HG03469 (cell line): ENCODE measurements at regions not wholly inside any gene's neighbourhood (a gene's known extent, or its start where the extent isn't known, plus 50 kb on each side); places are given as distances from the start of the nearest gene placed in this dataset.
A peak's percentile ranks its signal among the peaks of the same experiment; 100 is the strongest.
"Not testable (repeated sequence)": the region's sequence is repeated elsewhere in the genome, so short reads cannot be mapped to it uniquely, and the experiment has no call there.

Experiments
- ATAC-seq: cut with Tn5 transposase; IDR thresholded peaks from one replicate; pipeline ENCODE4 v1.9.1; 2021; ENCODE audit warnings: mild to moderate bottlenecking, moderate library complexity, moderate number of reproducible peaks; ENCODE audit not compliant: unreplicated experiment

- no peak for ATAC-seq
Measured at GRCh38 chr14:44873536-44873935, 88.2 kb downstream of the KLHL28 start.

GRCh38 chr14:44866770-44867169, 95.0 kb downstream of the KLHL28 start:
- no peak for ATAC-seq

- no peak for ATAC-seq
Measured at GRCh38 chr14:44866322-44866721, 95.4 kb downstream of the KLHL28 start.

- ATAC-seq, result no peak
Measured at GRCh38 chr14:44863271-44863670, 98.5 kb downstream of the KLHL28 start.

- no peak for ATAC-seq
Measured at GRCh38 chr14:44854114-44854513, 107.6 kb downstream of the KLHL28 start.

- ATAC-seq, result no peak
Measured at GRCh38 chr14:44847526-44848309, 114.0 kb downstream of the KLHL28 start.

- ATAC-seq, result peak; percentile 82
Measured at GRCh38 chr14:44846232-44846824, 115.4 kb downstream of the KLHL28 start.

- not testable (repeated sequence) for ATAC-seq
Measured at GRCh38 chr14:44835928-44836327, 125.8 kb downstream of the KLHL28 start.

GRCh38 chr14:44833376-44834060, 128.2 kb downstream of the KLHL28 start:
- ATAC-seq, result no peak

- no peak for ATAC-seq
Measured at GRCh38 chr14:44830371-44830770, 131.4 kb downstream of the KLHL28 start.

GRCh38 chr14:44829021-44829420, 132.7 kb downstream of the KLHL28 start:
- no peak for ATAC-seq

GRCh38 chr14:44828023-44828422, 133.7 kb downstream of the KLHL28 start:
- ATAC-seq, result no peak

- ATAC-seq, result no peak
Measured at GRCh38 chr14:44820230-44820964, 141.3 kb downstream of the KLHL28 start.

GRCh38 chr14:44814196-44814595, 147.6 kb downstream of the KLHL28 start:
- no peak for ATAC-seq

GRCh38 chr14:44812672-44813071, 149.1 kb downstream of the KLHL28 start:
- no peak for ATAC-seq

GRCh38 chr14:44804391-44804790, 157.4 kb downstream of the KLHL28 start:
- ATAC-seq, result no peak

- peak; percentile 88 for ATAC-seq
Measured at GRCh38 chr14:44803239-44803905, 158.4 kb downstream of the KLHL28 start.

- ATAC-seq, result no peak
Measured at GRCh38 chr14:44798386-44799242, 163.1 kb downstream of the KLHL28 start.

- no peak for ATAC-seq
Measured at GRCh38 chr14:44795725-44796124, 166.0 kb downstream of the KLHL28 start.

- no peak for ATAC-seq
Measured at GRCh38 chr14:44791730-44792129, 170.0 kb downstream of the KLHL28 start.
